ENCODE measurements at regions not wholly inside any gene's neighbourhood (a gene's known extent, or its start where the extent isn't known, plus 50 kb on each side); places are given as distances from the start of the nearest gene placed in this dataset.

- no peak for TF ChIP-seq ZFX (IDR thresholded peaks at IDR 0.05; ENCODE audit: borderline replicate concordance)
- no peak for TF ChIP-seq CTCF (IDR thresholded peaks at IDR 0.05)
Observed at GRCh38 chr4:35539404-35540055, 704.8 kb downstream of the ARAP2 start.

All from 22Rv1 (cell line).